ENCODE measurements at regions not wholly inside any gene's neighbourhood (a gene's known extent, or its start where the extent isn't known, plus 50 kb on each side); places are given as distances from the start of the nearest gene placed in this dataset.

- Histone ChIP-seq H3K36me3 (ENCODE audit: low read depth) (no peaks in the 10 kb centered on the region), H3K4me1 (replicated peaks; ENCODE audit: insufficient read depth) (no peaks in the 10 kb centered on the region), H3K9me2 (ENCODE audit: insufficient read depth) (no peaks in the 10 kb centered on the region; the same call in 1 of the 2 replicates), H2AFZ (no peak overlapping the region), H4K20me1 (ENCODE audit: insufficient read depth) (no peaks in the 10 kb centered on the region), H3K27ac (no peak overlapping the region), H3F3A (ENCODE audit: insufficient read depth, low read depth) (no peaks in the 10 kb centered on the region), H3K79me2 (ENCODE audit: low read depth) (no peaks in the 10 kb centered on the region), H3K9me3 (ENCODE audit: insufficient read depth, low read depth) (no peaks in the 10 kb centered on the region), H3K4me2 (no peak overlapping the region), H3K27me3 (ENCODE audit: insufficient read depth, low read depth) (no peaks in the 10 kb centered on the region), H3K4me3 (no peak overlapping the region)
- ChIA-PET CTCF (interaction anchor here (0.6 kb wide), 1 partner anchor 152 kb away, joined by 3 read pairs; no protein-coding TSS in a partner anchor), POLR2A (ENCODE audit: unreplicated experiment) (no interaction called here)
- no TSS peak for BruUV-seq (replicated peaks)
- intact Hi-C loops (cut with micrococcal nuclease; ENCODE audit: unreplicated experiment) = no loop called here
- TF ChIP-seq EZH2 (IDR thresholded peaks at IDR 0.05; ENCODE audit: low read depth) = no peak
- TF ChIP-seq, protein P1, sequence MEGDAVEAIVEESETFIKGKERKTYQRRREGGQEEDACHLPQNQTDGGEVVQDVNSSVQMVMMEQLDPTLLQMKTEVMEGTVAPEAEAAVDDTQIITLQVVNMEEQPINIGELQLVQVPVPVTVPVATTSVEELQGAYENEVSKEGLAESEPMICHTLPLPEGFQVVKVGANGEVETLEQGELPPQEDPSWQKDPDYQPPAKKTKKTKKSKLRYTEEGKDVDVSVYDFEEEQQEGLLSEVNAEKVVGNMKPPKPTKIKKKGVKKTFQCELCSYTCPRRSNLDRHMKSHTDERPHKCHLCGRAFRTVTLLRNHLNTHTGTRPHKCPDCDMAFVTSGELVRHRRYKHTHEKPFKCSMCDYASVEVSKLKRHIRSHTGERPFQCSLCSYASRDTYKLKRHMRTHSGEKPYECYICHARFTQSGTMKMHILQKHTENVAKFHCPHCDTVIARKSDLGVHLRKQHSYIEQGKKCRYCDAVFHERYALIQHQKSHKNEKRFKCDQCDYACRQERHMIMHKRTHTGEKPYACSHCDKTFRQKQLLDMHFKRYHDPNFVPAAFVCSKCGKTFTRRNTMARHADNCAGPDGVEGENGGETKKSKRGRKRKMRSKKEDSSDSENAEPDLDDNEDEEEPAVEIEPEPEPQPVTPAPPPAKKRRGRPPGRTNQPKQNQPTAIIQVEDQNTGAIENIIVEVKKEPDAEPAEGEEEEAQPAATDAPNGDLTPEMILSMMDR (conservative IDR thresholded peaks at IDR 0.05) = no peak
- no peak for DNase-seq
Measured at GRCh38 chr6:49300911-49301310, 162.1 kb downstream of the MMUT start.

DNA sequence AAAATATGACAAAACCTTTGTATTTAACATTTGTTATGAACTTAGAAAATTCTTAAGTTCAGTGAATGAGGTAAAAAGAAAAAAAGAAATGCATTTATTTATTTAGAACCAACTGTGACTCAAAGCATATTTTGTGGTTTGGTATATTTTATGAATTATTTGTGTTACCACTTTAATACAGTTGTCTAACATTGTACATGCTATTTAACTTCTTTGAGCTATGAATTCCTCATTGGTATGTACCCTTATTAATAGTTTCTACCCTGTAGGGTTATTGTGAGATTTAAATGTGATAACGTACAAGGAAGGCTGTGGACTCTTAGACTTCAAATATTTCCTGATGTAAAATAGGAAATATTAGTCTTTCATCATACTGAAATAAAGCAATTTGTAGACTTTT lies 162.6 kb downstream of the MMUT start:
- no TSS peak for BruUV-seq (replicated peaks)
- H3K4me2 ChIP-seq = no peak overlapping the region
- no peaks in the 10 kb centered on the region for H3K9me3 ChIP-seq (ENCODE audit: insufficient read depth, low read depth)
- H3K27me3 ChIP-seq (ENCODE audit: insufficient read depth, low read depth) = no peaks in the 10 kb centered on the region
- CTCF ChIA-PET = interaction anchor here (0.6 kb wide), 1 partner anchor 153 kb away, joined by 3 read pairs; no protein-coding TSS in a partner anchor
- H3K27ac ChIP-seq = no peak overlapping the region
- H3K4me1 ChIP-seq (replicated peaks; ENCODE audit: insufficient read depth) = no peaks in the 10 kb centered on the region
- H3K4me3 ChIP-seq = no peak overlapping the region
- H2AFZ ChIP-seq = no peak overlapping the region
- TF ChIP-seq, protein P1 (conservative IDR thresholded peaks at IDR 0.05) = no peak
- TF ChIP-seq EZH2 (IDR thresholded peaks at IDR 0.05; ENCODE audit: low read depth) = no peak
- POLR2A ChIA-PET (ENCODE audit: unreplicated experiment) = no interaction called here
- no peak for DNase-seq
- no peaks in the 10 kb centered on the region; the same call in 1 of the 2 replicates for H3K9me2 ChIP-seq (ENCODE audit: insufficient read depth)
- no peaks in the 10 kb centered on the region for H4K20me1 ChIP-seq (ENCODE audit: insufficient read depth)
- H3F3A ChIP-seq (ENCODE audit: insufficient read depth, low read depth) = no peaks in the 10 kb centered on the region
- intact Hi-C loops (cut with micrococcal nuclease; ENCODE audit: unreplicated experiment) = no loop called here
- H3K36me3 ChIP-seq (ENCODE audit: low read depth) = no peaks in the 10 kb centered on the region
- no peaks in the 10 kb centered on the region for H3K79me2 ChIP-seq (ENCODE audit: low read depth)

- H3K27ac ChIP-seq = no peak overlapping the region
- H3K4me3 ChIP-seq = no peak overlapping the region
- no peaks in the 10 kb centered on the region for H3F3A ChIP-seq (ENCODE audit: insufficient read depth, low read depth)
- H3K36me3 ChIP-seq (ENCODE audit: low read depth) = no peaks in the 10 kb centered on the region
- TF ChIP-seq, protein P1 (conservative IDR thresholded peaks at IDR 0.05) = no peak
- TF ChIP-seq EZH2 (IDR thresholded peaks at IDR 0.05; ENCODE audit: low read depth) = no peak
- no peaks in the 10 kb centered on the region for H3K4me1 ChIP-seq (replicated peaks; ENCODE audit: insufficient read depth)
- H3K9me3 ChIP-seq (ENCODE audit: insufficient read depth, low read depth) = no peaks in the 10 kb centered on the region
- H3K9me2 ChIP-seq (ENCODE audit: insufficient read depth) = no peaks in the 10 kb centered on the region; the same call in 1 of the 2 replicates
- no peak for DNase-seq
- intact Hi-C loops (cut with micrococcal nuclease; ENCODE audit: unreplicated experiment) = no loop called here
- H3K4me2 ChIP-seq = no peak overlapping the region
- no TSS peak for BruUV-seq (replicated peaks)
- CTCF ChIA-PET = no interaction called here
- no peak overlapping the region for H2AFZ ChIP-seq
- H3K27me3 ChIP-seq (ENCODE audit: insufficient read depth, low read depth) = no peaks in the 10 kb centered on the region
- H4K20me1 ChIP-seq (ENCODE audit: insufficient read depth) = no peaks in the 10 kb centered on the region
- POLR2A ChIA-PET (ENCODE audit: unreplicated experiment) = no interaction called here
- H3K79me2 ChIP-seq (ENCODE audit: low read depth) = no peaks in the 10 kb centered on the region
Measured at GRCh38 chr6:49299279-49299678, 163.8 kb downstream of the MMUT start.

Data from PC-9 (cell line).